Type B pancreatic cell (in vitro differentiated cells): ENCODE measurements at regions not wholly inside any gene's neighbourhood (a gene's known extent, or its start where the extent isn't known, plus 50 kb on each side); places are given as distances from the start of the nearest gene placed in this dataset.

Experiments used
- DNase-seq: peaks from one replicate; pipeline ENCODE4 v3.0.0; 2021; ENCODE audit warnings: mixed read lengths; ENCODE audit not compliant: unreplicated experiment; ENCODE audit errors: extremely low spot score
- H3K27ac Mint-ChIP-seq: 2 replicates; pipeline ENCODE4 v1.8.0; 2021; ENCODE audit warnings: mild to moderate bottlenecking, mixed read lengths
- H3K27me3 Mint-ChIP-seq: 2 replicates; pipeline ENCODE4 v1.8.0; 2021; ENCODE audit warnings: mixed read lengths
- H3K36me3 Mint-ChIP-seq: 2 replicates; pipeline ENCODE4 v1.8.0; 2021; ENCODE audit warnings: mixed read lengths
- H3K4me1 Mint-ChIP-seq: one replicate; pipeline ENCODE4 v1.8.0; 2021; ENCODE audit warnings: mixed read lengths; ENCODE audit not compliant: unreplicated experiment
- H3K4me3 Mint-ChIP-seq: 2 replicates; pipeline ENCODE4 v1.8.0; 2021; ENCODE audit warnings: mild to moderate bottlenecking, mixed read lengths
- H3K9me3 Mint-ChIP-seq: 2 replicates; pipeline ENCODE4 v1.8.0; 2021; ENCODE audit warnings: mixed read lengths
- CTCF ChIP-seq: fragments of 200-600 bp; sonication (generic); conservative IDR thresholded peaks from 2 replicates; pipeline ENCODE4 v1.5.0; 2021; ENCODE audit warnings: antibody characterized with exemption, mild to moderate bottlenecking

GRCh38 chr1:58883888-58884482 is 100.1 kb upstream of the JUN start:
- no peak overlapping the region for H3K4me3 Mint-ChIP-seq
- no peaks in the 10 kb centered on the region for H3K27me3 Mint-ChIP-seq
- peak overlapping the region; percentile 66 for H3K27ac Mint-ChIP-seq
- no peaks in the 10 kb centered on the region for H3K36me3 Mint-ChIP-seq
- peaks cover 35% of the 10 kb centered on the region for H3K4me1 Mint-ChIP-seq
- peaks cover 2% of the 10 kb centered on the region for H3K9me3 Mint-ChIP-seq
- DNase-seq, result no peak
- TF ChIP-seq CTCF, result no peak

GRCh38 chr1:58884706-58885661 is 101.1 kb upstream of the JUN start:
- Mint-ChIP-seq H3K4me3 (no peak overlapping the region), H3K36me3 (no peaks in the 10 kb centered on the region), H3K27me3 (no peaks in the 10 kb centered on the region), H3K9me3 (no peaks in the 10 kb centered on the region), H3K4me1 (peaks cover 35% of the 10 kb centered on the region), H3K27ac (peak overlapping the region; percentile 55)
- TF ChIP-seq CTCF, result no peak
- no peak for DNase-seq

- no peaks in the 10 kb centered on the region for H3K36me3 Mint-ChIP-seq
- no peak for DNase-seq
- H3K9me3 Mint-ChIP-seq, result no peaks in the 10 kb centered on the region
- peaks cover 35% of the 10 kb centered on the region for H3K4me1 Mint-ChIP-seq
- peak overlapping the region; percentile 11 for H3K4me3 Mint-ChIP-seq
- TF ChIP-seq CTCF, result no peak
- no peaks in the 10 kb centered on the region for H3K27me3 Mint-ChIP-seq
- peak overlapping the region; percentile 55 for H3K27ac Mint-ChIP-seq
These were observed 102.2 kb upstream of the JUN start for GRCh38 chr1:58885998-58886397.

DNA sequence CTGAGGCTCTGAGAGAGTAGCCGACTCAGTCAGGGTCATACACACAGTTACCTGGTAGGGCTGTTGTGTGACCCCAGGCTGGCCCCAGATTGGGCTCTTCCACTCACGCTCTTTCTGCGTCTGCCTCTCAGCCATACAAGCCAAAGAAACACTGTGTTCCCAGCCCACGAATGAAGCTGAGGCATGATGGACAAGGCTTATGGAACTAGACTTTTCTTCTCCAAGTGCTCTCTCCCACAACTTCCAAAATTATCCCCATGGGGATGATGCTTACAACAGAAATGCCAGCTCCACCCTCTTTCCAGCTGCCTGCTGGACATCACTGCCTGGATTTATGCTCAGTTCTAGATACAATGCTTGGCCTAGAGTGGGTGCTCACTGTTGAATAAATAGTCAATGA is 102.8 kb upstream of the JUN start:
- no peaks in the 10 kb centered on the region for H3K9me3 Mint-ChIP-seq
- H3K4me1 Mint-ChIP-seq, result peaks cover 35% of the 10 kb centered on the region
- H3K36me3 Mint-ChIP-seq, result no peaks in the 10 kb centered on the region
- no peaks in the 10 kb centered on the region for H3K27me3 Mint-ChIP-seq
- H3K27ac Mint-ChIP-seq, result peak overlapping the region; percentile 7
- H3K4me3 Mint-ChIP-seq, result no peak overlapping the region
- no peak for TF ChIP-seq CTCF
- DNase-seq, result no peak

DNA sequence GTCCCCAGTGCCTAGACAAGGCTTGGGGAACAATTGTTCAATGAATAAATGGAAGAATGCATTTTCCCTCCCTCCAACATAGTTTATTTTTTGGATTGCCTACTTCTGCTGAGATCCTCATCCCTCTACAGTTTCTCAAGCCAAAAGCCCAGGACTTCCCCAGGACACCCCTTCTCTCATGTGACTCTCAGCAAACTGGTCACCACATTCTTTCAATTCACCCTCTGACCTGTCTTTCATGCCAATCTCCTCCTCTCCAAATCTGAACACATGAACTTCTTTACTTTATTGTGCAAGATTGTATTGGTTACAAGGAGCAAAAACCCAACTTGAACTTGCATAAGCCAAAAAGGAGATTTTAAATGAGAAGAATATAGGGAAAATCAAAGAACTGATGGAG is 103.2 kb upstream of the JUN start:
- H3K36me3 Mint-ChIP-seq, result no peaks in the 10 kb centered on the region
- peaks cover 31% of the 10 kb centered on the region for H3K4me1 Mint-ChIP-seq

More for the DNA sequence above, 103.2 kb upstream of the JUN start:
- no peaks in the 10 kb centered on the region for H3K27me3 Mint-ChIP-seq
- peak overlapping the region; percentile 7 for H3K27ac Mint-ChIP-seq
- DNase-seq, result no peak
- no peak for TF ChIP-seq CTCF
- H3K4me3 Mint-ChIP-seq, result no peak overlapping the region
- H3K9me3 Mint-ChIP-seq, result no peaks in the 10 kb centered on the region
